ENCODE measurements at regions not wholly inside any gene's neighbourhood (a gene's known extent, or its start where the extent isn't known, plus 50 kb on each side); places are given as distances from the start of the nearest gene placed in this dataset.
"Not testable (repeated sequence)": the region's sequence is repeated elsewhere in the genome, so short reads cannot be mapped to it uniquely, and the experiment has no call there.

DNA sequence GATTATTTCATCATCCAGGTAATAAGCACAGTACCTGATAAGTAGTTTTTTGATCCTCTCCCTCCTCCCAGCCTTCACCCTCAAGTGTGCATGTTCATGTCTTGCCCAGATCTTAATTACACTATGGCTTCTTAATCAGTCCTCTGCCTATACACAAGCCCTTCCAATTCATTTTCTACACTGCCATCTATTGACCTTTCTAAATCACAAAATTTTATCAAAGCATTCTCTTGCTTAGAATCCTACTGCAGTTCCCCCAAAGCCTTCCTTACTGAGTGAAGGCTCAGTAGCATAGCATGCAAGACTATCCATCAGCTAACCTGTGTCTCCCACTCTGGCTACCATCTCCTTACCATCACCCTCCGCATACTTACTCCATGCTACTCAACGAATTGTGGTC, 51.3 kb downstream of the ASAH2 start:
- H2AFZ ChIP-seq (ENCODE audit: low read depth, low read length, poor library complexity, severe bottlenecking); H4K20me1 ChIP-seq (ENCODE audit: insufficient read depth); DNase-seq (ENCODE audit: low read depth, low spot score); CTCF ChIA-PET; BruUV-seq (replicated peaks); RAD21 ChIA-PET (ENCODE audit: low non-redundant PET in 1 of 2, low total read pairs in 2 of 2, uncharacterized antibody in 2 of 2, unreplicated experiment in 2 of 2); H3K79me2 ChIP-seq (ENCODE audit: insufficient read depth, low read length); H3K9me2 ChIP-seq (ENCODE audit: insufficient read depth); H3K9ac ChIP-seq (ENCODE audit: low read length); POLR2A ChIA-PET; H3K27ac ChIP-seq (ENCODE audit: low read depth, low read length); H3K4me1 ChIP-seq (ENCODE audit: control insufficient read depth in 1 of 2, insufficient read depth in 2 of 2, low read length in 2 of 2); H3K4me3 ChIP-seq (replicated peaks in 1 of 2; ENCODE audit: low read depth in 1 of 2, low read length in 2 of 2); H3K9me3 ChIP-seq (ENCODE audit: control insufficient read depth in 1 of 2, insufficient read depth in 1 of 2, low read depth in 1 of 2, low read length in 2 of 2); H3K36me3 ChIP-seq (ENCODE audit: control insufficient read depth in 1 of 2, insufficient read depth in 2 of 2, low read length in 2 of 2); intact Hi-C loops (cut with micrococcal nuclease); H3K4me2 ChIP-seq (ENCODE audit: low read length): not testable (repeated sequence)
- ATAC-seq: peak; percentile 50; the same call in 1 of the 2 replicates
- H3K27me3 ChIP-seq (ENCODE audit: insufficient read depth, low read length): peaks cover 36% of the 10 kb centered on the region

DNA sequence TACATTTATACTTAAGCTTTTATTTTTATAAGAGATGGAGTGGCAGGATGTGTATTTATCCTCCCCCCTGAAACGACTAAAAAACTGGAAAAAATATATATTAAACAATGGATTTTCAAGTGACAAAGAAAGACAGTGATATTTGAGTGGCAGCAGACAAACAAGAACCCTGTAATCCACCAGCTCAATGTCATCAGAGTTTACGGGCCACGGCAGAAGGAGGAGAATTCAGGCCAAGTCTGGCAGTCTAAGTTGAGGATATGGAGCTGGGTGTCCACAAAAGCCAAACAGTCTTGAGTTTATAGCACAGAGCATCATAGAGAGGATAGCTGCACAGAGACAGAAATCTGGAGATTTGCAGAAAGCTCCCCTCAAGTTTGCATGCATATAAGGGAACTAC, 58.2 kb downstream of the ASAH2 start:
- H3K79me2 ChIP-seq (ENCODE audit: insufficient read depth, low read length); H4K20me1 ChIP-seq (ENCODE audit: insufficient read depth); BruUV-seq (replicated peaks); POLR2A ChIA-PET; RAD21 ChIA-PET (ENCODE audit: low non-redundant PET in 1 of 2, low total read pairs in 2 of 2, uncharacterized antibody in 2 of 2, unreplicated experiment in 2 of 2); H3K27ac ChIP-seq (ENCODE audit: low read depth, low read length); H3K4me2 ChIP-seq (ENCODE audit: low read length); H3K4me1 ChIP-seq (ENCODE audit: control insufficient read depth in 1 of 2, insufficient read depth in 2 of 2, low read length in 2 of 2); H3K27me3 ChIP-seq (ENCODE audit: insufficient read depth, low read length); CTCF ChIA-PET; H2AFZ ChIP-seq (ENCODE audit: low read depth, low read length, poor library complexity, severe bottlenecking); DNase-seq (ENCODE audit: low read depth, low spot score); H3K9ac ChIP-seq (ENCODE audit: low read length); H3K9me2 ChIP-seq (ENCODE audit: insufficient read depth); H3K4me3 ChIP-seq (replicated peaks in 1 of 2; ENCODE audit: low read depth in 1 of 2, low read length in 2 of 2); intact Hi-C loops (cut with micrococcal nuclease); H3K36me3 ChIP-seq (ENCODE audit: control insufficient read depth in 1 of 2, insufficient read depth in 2 of 2, low read length in 2 of 2); H3K9me3 ChIP-seq (ENCODE audit: control insufficient read depth in 1 of 2, insufficient read depth in 1 of 2, low read depth in 1 of 2, low read length in 2 of 2); ATAC-seq: not testable (repeated sequence)

Measured in HCT116 (cell line).